D341Med (cell line): ENCODE measurements at regions not wholly inside any gene's neighbourhood (a gene's known extent, or its start where the extent isn't known, plus 50 kb on each side); places are given as distances from the start of the nearest gene placed in this dataset.

Experiments used
- DNase-seq: peaks from one replicate; pipeline ENCODE4 v3.0.0; 2012; ENCODE audit warnings: low spot score

DNA sequence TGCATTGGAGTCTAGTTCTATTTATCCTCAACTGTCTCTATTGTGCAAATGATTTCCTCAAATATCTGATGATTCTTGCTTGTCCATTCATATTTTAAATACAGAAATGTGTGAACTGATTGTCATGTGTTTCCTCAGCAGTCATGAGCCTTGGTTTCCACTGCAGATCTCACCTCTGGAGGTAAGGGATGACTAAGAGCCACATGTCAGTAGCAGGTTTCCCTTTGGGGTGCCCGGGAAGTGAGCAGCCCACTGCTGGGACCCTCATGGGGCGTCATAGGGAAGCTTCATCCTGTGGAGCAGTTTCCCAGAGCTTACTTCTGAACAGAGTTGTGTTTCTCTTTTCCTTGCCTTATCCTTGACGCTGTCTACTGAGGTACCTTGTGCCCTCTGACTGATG lies 149.2 kb upstream of the TOPAZ1 start:
- DNase-seq, result no peak

DNA sequence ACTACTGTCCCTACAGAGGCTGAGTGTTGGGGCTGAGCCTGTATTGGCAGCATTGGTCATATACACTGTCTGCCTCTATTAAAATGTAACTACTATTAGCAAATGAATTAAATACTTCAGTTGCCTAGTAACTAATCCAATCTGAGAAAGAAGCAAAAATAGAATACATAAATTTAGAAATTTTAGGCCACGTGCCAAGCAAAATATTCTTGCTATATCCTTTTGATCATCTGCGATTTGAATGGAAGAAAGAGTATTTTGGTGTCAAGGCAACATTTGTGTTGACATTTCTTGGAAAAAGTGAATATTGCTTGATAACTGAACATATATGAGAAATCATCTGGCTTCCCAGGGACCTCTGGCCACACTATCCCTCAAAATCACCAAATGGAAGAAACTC lies 148.2 kb upstream of the TOPAZ1 start:
- DNase-seq, result no peak

DNA sequence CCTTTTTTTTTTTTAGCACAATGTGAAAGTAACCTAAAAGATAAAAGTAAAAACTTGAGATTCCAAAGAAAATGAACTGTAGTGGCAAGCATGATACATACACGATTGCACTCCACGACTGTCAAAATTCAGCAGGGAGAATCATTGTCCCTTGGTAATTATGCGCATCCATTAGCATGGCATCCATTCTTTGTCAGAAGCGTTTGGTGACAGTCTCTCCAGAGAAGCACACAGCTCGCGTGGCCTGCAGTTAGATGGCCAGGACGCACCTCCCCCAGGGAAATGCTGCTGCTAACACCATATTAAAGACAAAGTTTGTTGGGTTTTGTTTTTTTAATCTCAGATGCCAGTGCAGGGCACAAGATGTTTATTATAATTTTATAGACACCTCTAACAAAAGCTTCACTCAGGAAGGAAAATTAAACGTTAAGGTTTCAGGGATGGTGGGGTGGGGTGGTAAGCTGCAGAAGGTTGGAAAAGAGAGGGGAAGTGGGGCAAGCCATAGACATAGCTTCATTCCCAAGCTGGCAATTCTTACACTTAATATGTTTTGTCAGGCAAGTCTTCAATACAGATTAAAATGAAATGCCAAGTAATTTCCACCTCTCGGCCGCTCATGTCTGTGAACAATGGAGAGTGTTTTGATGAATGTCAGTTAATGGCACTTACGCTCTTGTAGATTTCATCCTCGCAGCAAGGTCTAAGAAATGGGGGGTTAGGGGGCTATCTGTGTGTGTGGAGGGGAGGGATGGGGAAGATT lies 142.8 kb upstream of the TOPAZ1 start:
- no peak for DNase-seq

DNA sequence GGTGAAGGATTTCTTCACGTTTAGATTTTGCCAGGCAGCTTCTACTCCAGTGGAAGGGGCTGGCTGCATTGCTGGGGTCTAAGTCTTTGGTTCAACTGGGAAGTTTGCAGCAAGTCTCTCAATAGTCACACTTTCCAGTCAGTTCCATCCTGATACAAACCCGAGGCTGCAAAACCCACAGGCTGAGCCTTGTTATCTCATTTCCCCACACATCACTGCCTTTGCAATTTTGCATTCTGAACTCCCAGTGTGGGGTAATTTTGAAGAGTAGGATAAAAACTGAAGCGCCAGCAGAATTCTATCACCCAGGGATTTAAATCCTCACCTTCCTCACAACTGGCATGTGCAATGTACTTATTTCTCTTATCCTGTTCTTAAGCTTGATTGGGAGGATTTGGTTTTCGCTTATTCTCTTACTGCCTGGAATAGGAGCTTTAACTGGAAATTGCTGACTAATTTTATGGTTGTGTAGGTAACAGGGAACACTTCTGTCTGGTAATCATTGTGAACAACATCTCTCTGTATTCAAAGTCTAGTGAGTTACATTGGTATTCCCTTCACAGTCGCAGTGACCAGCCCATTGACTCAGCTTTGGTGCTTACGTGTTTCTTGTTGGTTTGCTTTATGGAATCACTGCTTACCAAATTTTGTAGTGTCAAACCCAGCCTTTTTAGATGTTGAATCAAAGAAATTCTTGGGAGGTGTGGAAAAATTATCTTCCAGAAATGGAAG lies 142.0 kb upstream of the TOPAZ1 start:
- no peak for DNase-seq

DNA sequence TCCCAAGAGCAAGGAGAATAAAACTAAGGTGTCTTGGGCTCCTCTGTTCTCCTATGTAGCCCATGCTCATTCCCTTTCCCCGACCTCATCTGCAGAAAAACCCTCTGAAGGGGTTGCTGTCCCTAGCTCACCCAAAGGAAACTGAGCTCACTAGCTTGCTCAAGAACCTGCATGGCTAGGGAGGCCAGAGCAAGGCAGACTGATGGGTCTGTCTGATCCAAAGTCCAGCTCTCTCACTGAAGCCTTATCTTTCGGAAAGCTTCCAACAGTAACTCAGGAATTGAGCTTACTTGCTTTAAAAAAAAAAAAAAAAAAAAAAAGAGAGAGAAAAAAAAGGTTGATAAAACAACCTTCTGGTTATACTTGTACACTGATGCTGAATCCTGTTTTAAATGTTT lies 141.4 kb upstream of the TOPAZ1 start:
- DNase-seq, result no peak

DNA sequence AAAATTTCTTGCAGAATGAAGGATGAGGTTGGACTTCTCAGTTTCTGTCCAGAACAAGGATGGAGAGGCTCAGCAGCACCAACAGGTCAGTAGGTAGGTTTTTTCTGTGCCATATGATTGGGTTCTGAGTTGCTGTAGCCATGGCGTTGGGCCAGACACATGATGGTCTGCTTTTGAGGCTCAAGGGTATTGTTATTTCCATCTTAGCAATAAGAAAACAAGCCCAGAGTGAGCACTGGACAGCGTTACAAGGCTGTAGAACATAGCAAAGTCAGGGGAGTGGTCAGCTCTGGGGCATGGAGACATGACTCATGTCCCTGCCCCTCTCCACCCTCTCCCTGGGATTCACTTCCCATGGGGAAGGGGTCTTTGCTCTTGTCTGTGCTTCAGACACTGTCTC lies 137.6 kb upstream of the TOPAZ1 start:
- no peak for DNase-seq

DNA sequence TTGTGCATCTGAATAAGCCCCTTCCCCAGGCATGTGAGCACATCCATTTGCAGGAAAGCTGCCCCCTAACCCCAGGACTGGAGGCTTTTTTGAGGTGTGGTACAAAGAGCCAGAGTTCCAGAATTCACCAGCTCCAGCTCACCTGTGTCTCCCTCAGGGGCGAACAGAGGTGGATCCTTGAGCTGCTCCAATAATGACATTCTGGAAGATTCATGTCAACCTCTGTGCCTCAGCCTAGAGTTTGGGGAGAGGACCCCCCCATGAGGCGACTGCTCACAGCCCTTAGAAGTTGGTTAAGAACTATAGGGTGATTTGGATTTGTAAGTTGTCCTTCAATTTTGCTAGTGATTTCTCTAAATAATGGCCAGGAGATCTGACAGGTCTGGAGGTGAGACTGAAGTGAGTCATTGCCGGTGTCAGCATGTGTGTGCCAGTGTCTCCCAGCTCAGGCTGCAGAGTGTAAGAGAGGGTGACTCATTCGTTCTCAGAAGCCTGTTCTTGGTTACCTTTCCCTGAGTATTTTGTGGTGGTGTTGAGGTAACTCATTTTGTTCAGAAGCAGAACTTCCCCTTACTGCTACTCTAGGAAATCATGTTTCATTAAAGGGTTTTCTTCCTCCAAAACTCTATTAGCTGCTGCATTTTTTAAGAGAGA lies 136.9 kb upstream of the TOPAZ1 start:
- DNase-seq, result no peak

DNA sequence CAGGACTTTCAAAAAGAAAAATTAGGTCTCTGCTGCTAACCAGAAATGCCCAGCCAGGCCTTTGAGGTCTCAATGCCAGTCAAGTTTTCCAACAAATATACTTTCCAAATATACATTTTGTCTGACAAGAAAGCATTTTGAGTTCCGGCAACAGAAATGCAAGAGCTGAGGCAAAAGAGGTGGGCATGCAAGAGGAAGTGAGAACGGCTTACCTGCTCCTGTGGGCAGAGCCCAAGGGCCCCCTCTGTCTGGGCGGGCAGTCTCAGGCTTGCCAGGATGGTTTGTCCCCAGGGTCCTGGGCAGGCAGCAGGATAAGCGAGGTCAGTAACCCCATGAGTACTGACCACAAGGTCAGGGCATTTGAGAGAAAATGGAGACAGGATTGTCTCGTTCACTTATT lies 136.1 kb upstream of the TOPAZ1 start:
- DNase-seq, result no peak

DNA sequence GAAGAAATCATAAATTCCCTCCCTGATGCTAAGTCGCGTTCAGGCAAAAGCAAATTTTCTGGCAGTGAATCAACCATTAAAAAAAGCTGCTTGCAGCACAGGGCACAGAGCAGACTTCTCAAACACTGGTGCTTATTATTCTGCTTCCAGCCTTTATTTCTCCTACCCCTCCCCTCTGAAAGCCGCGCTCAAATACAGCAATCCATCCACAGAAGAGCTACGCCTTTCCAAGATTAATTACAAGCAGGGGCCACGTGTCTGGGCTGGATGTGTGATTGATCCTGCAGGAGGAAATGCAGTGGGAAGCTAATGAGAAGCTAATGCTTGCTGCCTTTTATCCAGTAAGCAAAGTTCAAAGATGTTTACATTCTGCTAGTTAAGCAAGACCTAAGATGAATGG lies 134.9 kb upstream of the TOPAZ1 start:
- DNase-seq, result no peak

DNA sequence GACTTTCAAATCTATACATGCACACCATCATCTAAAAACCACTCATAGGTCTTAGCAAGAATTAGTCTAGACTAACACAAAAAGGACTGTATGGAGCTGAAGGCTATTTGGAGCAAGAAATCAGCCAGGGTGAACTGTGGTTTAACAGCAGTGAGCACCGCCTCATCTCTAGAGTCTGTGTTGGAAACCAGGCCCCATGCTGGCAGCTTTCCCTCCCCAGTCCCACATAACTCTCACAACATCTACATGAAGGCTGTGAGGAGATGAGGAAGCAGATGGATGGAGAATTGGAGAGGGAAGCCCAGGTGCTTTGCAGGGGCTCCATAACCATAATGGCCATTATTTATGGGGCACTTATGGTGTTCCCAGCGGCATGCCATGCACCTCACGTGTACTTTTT lies 133.2 kb upstream of the TOPAZ1 start:
- no peak for DNase-seq

DNA sequence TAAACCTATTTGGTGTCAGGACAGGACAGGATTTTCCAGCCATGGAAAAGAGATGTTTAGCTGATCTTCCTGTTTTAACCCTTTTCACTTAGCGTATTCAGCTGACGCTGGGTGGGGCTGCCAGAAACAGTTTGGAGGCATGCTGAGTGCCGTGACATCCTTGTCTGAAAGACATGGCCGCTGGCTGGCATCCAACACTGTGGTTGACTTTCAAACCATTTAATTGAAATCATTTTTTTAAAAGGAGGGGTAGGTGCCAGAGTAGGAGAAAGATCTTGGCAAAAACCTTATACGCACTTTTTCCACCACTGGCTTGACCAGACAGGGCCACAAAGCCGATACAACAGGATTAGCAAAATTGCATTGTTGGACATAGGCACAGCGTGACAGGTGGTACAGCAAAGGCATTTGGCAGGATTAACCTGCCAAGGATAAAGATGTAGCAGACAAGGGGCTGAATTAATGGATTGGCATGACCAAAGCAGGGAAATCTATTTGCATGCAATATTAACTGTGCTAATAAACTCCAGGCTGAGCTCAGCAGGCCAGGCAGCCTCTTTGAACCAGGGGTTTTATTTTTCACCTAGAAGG lies 131.8 kb upstream of the TOPAZ1 start:
- DNase-seq, result peak; percentile 47

DNA sequence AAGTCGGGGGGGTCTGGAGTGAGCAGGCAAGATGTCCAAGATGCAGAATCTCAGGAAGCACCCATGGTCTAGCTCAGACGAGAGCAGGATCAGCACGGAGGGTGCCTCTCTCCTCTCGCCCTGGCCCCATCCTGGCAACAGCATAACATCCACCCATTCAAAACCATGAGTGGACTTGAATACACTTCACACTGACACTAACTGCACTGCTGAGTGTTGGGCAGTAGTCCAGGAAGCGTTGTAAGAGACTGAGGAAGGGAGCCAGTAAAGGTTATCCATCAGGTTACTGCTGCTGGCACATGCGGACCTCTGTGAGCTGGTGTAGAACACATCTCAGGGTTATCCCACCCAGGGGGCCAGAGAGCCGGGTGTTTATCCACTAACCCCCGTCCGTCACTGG lies 131.0 kb upstream of the TOPAZ1 start:
- no peak for DNase-seq

DNA sequence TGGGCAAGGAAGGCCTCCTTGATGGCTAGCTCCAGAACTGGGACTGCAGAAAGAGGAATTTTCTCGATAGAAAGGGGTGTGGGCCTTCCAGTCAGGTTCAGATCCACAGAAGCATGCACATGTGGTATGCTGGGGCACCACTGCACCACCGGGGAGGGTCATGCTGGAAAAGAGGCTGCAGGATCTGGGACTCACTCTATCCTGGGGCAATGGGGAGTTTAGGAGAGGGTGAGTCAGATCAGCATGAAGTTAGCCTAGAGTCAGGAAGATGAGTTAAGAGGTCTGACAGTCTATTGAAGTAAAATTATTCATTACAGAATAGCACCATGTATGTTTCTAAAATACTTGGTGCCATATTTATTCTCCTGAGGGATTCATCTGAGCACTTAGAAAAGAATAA lies 130.2 kb upstream of the TOPAZ1 start:
- no peak for DNase-seq

DNA sequence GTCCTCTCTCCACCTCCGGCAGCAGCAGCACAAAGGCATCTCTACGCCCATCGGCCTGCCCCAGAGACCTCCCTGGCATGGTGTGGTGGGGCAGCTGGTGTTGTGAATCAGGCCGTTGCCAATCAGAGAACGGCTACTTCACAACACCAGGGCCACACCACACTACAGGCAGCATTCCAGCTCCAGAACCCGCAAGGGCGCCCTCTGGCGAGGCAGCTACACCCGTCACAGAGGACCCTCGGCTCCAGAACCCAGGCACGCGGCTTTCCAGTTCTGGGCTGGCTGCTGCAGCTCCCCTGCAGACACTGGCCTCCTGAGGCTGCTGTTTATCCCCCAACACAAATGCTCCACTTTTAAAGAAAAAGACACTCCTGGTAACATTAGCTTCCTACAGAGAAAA lies 127.5 kb upstream of the TOPAZ1 start:
- DNase-seq, result peak; percentile 51

DNA sequence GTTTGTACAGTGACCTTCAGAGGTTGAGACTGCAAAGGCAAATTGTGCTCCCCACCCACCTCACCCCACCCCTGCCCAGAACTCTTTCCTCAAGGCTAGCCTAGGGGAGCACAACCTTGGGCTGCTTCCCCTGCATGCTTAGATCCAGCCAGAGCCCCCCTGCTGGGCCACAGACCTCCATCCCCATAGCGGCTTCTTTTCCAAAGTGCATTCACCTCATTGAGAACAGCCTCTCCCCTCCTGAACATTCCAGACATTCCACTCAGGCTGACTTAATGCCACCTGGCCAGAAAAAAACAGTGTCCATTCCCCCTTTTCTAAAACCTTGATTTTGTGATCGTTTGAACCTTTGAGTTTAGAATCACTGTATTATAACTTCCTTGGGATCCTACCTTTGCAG lies 124.4 kb upstream of the TOPAZ1 start:
- DNase-seq, result no peak

DNA sequence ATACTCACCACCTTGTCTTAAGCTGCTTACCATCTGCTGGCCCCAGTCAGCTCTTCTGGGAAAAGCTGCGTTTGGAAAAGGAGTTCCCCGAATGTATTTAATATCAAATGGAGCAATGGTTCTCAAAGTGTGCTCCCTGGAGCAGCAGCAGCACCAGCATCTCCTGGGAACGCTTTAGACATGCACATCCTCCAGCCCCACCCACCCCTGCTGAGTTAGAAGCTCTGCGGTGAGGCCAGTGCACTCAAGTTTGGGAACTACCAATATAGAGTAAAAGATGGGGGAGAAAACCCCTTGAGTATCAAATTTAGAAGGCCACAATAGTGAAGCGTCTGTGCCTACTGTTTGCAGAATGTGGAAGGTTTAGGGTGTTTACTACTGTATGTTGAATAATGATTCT lies 124.0 kb upstream of the TOPAZ1 start:
- DNase-seq, result no peak

DNA sequence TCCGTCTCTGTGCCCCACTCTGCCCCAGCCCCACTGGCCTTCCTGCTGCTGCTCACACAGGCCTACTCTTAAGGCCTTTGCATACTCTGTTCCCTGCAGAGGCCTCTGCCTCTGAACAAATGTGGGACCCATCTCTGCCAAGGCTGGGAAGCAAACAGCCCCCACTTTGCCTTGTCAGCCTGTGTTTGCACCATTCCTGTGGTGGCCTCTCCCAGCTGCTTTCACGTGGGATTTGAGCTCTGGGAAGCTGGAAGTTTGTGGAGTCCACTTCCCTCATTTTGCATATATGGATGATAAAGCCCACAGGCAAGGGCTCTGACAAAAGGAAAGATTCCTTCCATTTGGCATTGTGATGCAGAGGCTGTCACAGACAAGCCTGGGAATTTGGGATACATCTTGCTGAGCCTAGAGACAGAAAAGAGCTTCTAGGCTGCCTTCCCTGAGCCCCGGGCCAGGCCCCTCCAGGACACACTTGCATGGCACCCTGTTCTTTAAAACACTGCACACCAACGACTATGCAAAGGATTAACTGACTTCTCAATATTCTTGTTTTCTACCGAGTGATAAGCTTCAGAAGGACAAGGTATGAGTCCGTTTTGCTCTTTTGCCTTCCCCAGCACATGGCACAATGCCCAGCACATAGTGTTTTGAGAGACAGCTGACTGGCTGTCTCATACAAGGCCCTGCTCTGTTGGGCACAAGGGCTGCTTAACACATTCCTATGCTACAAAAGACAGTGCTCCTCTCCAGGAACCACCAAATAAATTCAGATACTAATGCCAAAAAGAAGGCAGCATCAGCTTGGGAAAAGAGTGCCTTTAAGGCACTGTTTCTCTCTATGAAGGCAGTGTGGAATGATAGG lies 120.7 kb upstream of the TOPAZ1 start:
- DNase-seq, result no peak

DNA sequence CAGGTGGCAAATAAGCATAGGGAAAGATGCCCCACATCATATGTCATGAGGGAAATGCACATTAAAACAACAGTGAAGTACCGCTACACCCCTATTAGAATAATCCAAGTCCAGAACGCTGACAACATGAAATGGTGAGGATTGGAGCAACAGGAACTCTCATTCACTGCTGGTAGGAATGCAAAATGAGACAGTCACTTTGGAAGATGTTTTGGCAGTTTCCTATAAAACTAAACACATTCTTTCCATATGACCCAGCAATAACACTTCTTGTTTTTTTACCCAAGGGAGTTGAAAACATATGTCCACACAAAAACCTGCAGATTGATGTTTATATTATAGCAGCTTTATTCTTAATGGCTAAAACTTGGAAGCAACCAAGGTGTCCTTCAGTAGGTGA lies 116.4 kb upstream of the TOPAZ1 start:
- no peak for DNase-seq

DNA sequence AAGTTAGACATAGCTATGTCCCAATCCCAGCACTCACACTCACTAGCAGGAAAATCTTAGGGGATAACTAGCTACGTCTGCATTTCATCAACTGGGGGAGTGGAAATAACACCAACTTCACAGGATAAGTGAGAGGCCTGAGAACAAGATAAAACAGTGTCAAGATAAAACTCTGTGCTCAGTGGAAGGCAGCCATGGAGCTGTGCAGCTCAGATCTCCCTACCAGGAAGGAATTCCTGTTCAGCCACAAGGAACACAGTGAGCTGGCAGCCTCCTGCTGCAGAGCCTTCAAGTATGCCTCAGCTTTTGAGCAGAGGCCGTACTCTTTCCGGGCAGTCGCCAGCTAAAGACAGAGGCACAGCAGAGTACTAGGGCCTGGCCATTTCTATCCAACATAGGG lies 115.8 kb upstream of the TOPAZ1 start:
- no peak for DNase-seq

DNA sequence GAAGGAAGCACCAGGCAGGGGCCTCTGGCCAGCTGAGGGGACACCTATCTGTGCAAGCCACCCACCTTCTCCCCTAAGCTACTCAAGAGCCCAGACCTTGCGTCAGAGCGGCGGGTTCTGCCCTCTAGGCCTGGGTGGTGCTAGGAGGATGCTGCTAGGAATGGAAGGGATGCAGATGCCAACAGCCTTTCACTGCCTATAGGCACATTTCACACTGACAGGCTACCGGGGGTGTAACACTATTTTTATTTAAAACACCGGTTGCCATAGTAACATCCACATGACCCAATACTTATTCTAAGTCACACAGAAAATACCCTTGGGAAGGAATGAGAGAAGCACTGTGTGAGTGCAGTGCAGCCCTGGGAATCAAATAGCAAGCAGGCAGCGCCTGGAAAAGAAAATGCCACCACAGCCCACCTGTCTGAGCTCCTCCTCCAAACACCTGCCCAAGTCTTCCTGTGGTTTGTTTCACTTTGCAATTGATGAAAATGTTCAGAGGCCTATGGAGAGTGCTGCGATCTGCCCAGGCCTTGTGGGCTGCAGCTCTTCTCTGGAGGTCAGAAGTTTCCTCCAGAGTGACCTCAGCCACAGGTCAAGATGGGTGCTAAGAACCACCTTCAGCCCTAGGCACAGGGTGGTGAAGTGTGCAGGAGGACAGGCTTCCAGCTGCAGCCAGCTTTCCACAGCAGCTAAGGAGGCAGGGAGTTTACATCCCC lies 113.5 kb upstream of the TOPAZ1 start:
- no peak for DNase-seq

DNA sequence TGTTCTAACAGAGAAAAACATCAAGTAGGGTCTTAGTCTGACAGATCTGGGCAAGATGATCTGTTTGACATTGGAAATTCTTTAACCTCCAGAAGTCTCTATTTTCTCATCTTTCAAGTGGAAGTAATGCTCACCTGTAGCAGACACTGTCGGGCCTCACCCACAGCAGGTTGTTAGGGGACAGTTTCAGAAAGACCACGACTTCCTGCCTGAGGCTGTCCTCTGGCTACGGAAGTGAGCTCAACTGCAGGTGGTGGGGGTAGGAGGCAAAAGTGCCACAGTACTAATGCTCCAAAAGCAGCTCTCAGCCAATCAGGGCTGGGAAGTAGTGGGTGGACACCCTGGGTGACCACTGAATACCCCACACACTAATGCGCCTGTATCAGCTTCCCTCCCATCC lies 111.4 kb upstream of the TOPAZ1 start:
- no peak for DNase-seq
